ENCODE measurements at regions not wholly inside any gene's neighbourhood (a gene's known extent, or its start where the extent isn't known, plus 50 kb on each side); places are given as distances from the start of the nearest gene placed in this dataset.

- DNase-seq (ENCODE audit: low read depth): no peak
These were observed 400.3 kb upstream of the PRKCQ start for GRCh38 chr10:6980353-6980752.

GRCh38 chr10:6979371-6979770, 399.3 kb upstream of the PRKCQ start:
- no peak for DNase-seq (ENCODE audit: low read depth)

DNA sequence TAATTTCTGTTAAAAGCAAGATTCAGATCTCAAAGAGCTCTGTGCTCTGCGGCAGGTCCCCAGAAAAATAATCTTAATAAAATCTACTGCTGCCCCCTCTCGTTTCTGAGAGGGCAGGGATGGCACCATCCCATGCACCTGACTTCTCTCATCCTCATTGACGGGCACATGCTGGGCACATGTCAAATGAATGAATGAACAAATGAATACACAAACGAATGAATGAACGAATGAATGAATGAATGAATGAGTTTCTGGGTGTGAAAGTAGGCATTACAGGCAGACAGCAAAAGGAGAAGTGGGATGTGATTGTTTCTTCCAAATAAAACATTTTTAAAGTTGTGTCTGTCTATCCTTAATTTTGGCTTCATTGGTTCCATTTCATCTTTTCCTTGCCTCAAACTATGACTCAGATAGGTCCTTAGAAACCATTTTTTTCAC, 398.1 kb upstream of the PRKCQ start:
- no peak for DNase-seq (ENCODE audit: low read depth)

DNA sequence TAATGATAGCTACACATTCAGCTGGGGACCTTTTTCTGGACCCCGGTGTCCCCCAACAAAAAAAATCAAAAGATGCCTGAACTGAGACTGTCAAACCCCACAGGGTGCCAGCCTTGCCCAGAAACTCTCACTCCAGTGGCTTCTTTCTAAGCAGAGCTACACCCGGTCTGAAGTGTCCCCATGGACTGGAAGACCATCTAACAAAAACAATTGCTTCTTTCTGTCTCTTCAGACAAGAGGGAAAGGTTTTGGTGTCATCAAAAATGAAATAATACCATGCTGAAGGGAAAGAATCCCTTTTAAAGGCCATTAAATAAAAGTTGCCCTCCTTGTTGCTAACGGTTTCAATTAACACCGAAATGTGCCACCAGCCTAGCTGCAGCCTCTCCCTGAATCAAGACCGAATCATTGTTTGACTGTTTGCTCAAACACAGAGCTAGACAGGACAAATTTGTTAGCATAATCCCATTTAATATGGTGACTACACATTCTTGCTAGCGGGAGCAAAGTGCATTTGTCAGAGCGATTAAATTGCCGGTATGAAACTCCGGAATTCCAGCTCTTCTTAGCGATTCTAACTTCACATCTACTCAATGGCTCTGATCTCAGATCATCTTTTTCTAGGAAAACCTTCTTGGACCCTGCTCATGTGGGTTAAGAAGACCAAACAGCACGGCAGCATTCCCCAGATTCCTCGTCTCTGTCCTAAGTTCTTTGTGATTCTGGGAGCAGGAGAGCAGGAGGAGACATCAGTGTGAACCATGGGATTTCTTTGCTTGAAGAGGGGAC, 397.5 kb upstream of the PRKCQ start:
- no peak for DNase-seq (ENCODE audit: low read depth)

- DNase-seq (ENCODE audit: low read depth): no peak
These were observed 393.8 kb upstream of the PRKCQ start for GRCh38 chr10:6973899-6974298.

GRCh38 chr10:6972226-6972625, 392.1 kb upstream of the PRKCQ start:
- no peak for DNase-seq (ENCODE audit: low read depth)

DNA sequence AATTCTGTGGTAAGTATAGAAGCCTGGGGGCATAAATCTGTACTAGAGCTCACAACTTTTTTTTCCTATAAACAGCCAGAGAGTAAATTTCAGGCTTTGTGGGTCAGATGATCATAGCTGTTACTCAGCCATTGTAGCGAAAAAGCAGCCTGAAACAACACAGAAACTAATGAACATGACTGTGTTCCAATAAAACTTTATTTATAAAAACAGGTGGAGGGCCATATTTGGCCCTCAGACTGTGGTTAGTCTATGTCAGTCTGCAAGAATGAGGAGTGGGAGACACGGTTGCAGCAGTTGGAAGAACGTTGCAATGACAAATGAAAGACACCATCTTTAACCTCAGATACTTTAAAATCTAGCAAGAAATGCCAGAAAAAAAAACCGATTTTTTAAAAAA, 389.6 kb upstream of the PRKCQ start:
- no peak for DNase-seq (ENCODE audit: low read depth)

DNA sequence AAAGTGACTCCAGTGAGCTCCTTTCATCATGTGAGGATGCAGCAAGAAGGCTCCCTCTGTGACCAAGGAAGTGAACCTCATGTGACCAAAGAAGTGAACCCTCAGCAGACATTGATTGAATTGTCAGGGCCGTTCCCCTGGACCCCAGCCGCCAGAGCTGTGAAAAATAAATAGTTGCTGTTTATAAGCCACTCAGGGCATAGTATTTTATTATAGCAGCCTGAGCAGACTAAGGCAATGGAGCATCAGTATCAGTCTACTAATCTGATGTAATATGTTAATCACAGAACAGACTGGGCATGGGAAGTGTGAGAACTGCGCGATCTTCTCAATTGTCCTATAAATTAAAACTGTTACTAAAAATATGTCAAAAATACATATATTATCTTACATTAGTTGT, 384.5 kb upstream of the PRKCQ start:
- DNase-seq (ENCODE audit: low read depth): no peak

GRCh38 chr10:6962576-6962975, 382.5 kb upstream of the PRKCQ start:
- no peak for DNase-seq (ENCODE audit: low read depth)

- DNase-seq (ENCODE audit: low read depth): no peak
These were observed 378.6 kb upstream of the PRKCQ start for GRCh38 chr10:6958711-6959110.

DNA sequence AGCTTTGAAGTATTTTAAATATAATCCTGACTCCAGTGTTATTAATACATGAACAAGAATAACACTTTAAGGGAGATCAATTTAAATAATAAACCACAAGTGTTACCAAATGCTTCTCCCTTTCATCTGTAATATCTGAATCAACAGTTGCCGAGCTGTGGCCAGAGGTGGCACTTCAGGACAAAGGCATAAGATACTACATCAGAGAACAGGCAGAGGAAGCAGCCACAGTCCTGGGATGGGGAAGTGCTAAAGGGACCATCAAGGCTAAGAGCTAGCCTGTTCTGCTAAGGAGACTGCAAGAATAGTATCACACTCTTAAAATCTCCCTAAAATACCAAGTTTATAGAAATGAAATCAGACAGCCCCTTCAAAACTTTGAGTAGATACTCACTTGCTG, 378.2 kb upstream of the PRKCQ start:
- no peak for DNase-seq (ENCODE audit: low read depth)

GRCh38 chr10:6957851-6958250, 377.8 kb upstream of the PRKCQ start:
- no peak for DNase-seq (ENCODE audit: low read depth)

DNA sequence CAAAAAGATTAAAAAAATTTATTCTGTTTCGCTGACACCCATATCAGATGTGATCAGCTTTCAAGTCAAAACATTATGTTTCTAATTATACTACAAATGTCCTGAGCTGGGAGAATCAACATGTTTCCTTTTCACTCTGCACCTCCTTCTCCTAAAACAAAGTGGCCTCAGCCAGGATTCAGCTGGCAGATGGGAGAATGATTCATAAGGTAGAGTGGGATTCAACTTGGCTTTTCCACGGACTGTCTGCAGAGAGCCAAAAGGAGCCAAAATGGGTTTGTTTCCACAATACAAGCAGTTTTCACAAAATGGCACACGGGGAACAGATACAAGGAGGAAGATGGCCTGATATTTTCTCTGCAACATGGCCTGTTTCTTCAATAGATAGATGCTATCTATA, 376.5 kb upstream of the PRKCQ start:
- DNase-seq (ENCODE audit: low read depth): no peak

DNA sequence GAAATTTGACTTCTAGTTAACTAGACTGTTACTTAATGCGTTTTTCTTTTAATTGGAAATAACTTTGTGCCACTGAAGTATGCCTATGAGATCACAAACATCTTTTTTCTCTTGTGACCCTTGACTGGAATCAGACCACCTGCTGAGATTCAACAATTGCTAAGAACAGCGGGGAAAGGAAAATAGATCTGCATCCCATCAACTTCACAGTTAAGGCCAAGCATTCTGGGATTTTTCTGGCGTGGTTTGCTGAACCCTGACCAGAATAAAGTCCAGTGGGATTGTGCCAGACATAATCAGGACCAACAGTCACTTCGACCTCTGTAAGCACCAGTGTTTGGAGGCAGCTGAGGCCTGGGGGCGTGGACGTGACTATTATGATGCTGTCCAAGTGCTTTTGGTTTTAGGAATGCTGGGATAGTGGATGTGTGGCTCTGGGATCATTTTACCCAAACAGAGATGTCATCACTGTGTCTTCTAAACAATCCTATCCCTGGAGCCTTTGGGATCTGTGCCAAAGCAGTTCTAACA, 373.3 kb upstream of the PRKCQ start:
- DNase-seq (ENCODE audit: low read depth): no peak

DNA sequence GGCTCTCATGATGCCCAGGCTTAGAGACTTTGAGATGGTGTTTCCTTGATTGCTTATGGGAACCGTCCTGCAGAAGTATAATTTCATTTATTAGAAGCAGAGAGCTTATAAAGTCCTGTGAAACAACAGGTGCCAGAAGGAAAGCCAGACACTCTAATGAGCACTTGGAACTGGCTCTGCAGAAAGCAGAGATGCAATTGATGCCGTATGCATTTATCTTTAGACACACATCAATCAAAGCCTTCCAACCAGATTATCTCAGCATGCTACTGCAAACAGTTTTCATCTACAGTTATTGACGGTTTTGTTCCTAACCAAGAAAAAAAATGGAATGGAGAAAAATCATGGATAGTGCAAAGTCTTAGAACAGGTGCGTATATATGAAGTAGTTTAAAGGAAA, 371.7 kb upstream of the PRKCQ start:
- DNase-seq (ENCODE audit: low read depth): no peak

DNA sequence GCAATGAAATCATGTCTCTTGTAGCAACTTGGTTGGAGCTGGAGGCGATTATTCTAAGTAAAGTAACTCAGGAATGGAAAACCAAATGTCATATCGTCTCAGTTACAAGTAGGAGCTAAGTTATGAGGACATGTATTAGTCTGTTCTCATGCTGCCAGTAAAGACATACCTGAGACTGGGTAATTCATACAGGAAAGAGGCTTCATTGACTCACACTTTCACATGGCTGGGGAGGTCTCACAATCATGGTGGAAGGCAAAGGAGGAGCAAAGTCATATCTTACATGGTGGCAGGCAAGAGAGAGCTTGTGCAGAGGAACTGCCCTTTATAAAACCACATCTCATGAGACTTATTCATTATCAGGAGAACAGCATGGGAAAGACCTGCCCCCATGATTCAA, 370.1 kb upstream of the PRKCQ start:
- no peak for DNase-seq (ENCODE audit: low read depth)

DNA sequence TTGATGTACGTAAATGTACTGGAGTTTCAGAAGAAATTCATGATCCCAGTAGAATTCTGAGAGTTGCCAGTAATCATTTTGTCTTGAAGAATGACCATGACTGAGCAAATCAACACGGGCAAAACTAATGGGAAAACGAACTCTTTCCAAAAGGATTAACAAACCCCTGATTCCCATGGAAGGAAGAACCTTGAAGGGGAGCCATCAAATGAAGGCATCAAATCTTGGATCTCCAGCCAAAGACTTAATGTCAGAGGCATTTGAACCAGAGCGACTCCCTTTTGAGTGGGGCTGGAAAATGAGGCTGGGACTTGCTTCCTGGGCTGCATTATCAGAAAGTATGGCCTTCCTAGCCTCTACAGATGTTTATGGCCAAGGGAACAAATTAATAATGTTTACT, 364.4 kb upstream of the PRKCQ start:
- no peak for DNase-seq (ENCODE audit: low read depth)

DNA sequence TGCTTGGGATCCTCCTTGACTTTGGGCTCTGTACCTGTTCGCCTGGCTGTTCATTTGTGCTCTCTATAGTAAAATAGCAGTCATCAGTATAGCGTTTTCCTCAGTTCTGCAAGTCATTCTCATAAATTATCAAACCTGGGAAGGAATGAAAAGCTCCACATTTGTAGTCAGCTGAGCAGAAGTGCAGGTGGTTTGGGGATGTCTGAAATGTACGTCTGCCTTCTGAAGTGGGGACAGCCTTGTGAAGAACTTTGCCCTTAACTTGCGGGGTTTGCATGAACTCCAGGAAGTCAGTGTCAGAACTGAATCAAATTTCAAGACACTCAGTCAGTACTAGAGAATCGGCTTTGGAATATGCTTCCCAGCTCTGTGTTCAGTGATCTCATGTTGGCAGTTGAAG, 358.3 kb upstream of the PRKCQ start:
- no peak for DNase-seq (ENCODE audit: low read depth)

DNA sequence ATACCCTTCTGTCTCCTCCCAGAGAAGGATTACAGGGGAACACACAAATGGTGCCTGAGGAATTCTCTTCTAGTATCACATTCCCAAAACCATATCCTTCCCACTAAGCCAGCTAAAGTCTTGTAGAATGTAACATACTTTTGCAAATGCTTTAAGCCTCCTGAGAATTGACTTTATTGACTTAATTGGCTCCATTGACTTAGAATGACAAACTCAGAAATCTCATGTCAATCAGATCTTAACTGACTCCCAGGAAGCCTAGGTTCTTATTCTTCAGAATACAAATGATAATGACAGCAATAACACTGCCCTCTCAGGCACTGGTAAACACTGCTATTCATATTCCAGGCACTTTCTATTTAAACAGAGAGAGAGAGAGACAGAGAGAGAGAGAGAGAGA, 356.9 kb upstream of the PRKCQ start:
- DNase-seq (ENCODE audit: low read depth): no peak

DNA sequence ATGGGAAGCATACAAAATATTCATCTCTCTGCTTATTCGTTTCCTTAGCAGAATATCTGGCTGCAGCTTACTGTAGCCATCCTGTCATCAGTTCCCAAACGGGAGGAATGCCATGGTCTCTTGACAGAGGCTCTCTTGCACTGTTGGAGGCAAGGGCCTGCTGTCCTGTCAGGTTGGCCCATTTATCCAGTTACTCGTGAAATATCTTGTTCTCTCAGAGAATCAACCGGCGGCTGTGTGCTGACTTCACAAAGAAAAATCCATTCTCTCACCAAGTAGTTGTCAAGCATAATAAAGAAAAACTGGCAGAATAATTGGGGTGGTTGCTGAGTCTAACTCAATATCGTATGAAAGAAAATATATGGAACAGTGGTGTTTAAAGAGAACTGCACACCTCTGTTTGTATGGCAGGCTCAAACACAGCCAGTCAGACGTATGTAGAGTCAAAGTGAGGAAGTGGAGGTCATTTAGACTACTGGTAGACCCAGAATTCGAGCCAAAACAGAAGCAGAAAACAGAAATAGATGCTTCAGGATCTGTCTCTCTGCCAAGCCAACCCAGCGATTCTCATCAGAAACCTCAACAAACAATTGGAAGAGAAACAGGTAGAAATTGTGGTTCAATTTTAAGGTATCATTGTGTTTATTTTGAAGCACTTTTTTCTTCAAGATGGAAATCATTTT, 349.2 kb upstream of the PRKCQ start:
- no peak for DNase-seq (ENCODE audit: low read depth)

- no peak for DNase-seq (ENCODE audit: low read depth)
These were observed 348.5 kb upstream of the PRKCQ start for GRCh38 chr10:6928586-6928985.

- no peak for DNase-seq (ENCODE audit: low read depth)
These were observed 346.9 kb upstream of the PRKCQ start for GRCh38 chr10:6926971-6927370.

- DNase-seq (ENCODE audit: low read depth): no peak
These were observed 345.1 kb upstream of the PRKCQ start for GRCh38 chr10:6925146-6925545.

DNA sequence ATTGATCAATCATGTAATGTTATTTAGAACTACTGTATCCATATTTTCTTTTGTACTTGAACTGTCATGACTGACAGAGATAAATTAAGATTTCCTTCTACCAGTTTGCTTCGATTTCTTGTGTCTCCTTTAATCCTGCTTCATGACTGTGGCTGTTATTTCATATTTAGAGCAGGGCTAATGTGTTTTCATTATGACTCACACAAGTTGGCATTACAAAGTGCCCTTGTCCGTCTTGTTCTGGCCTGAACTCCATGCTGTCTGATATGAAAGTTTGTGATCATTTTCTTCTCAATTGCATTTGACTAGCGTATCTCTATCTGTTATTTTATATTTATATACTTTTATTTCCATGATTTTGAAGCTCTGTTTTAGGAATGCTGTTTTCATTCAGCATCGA, 344.1 kb upstream of the PRKCQ start:
- no peak for DNase-seq (ENCODE audit: low read depth)
